SK-N-SH (cell line): ENCODE measurements at regions not wholly inside any gene's neighbourhood (a gene's known extent, or its start where the extent isn't known, plus 50 kb on each side); places are given as distances from the start of the nearest gene placed in this dataset.

ENCODE experiments used
- CTCF ChIA-PET: fragments of 300-600, 350-600 bp; formaldehyde crosslinking; extraction: SDS; loops from one replicate; lab custom pipeline; 2021; lab: Yijun Ruan, JAX
- POLR2A ChIA-PET: fragments of 350-600 bp; sonication (Branson Sonifier 250); formaldehyde crosslinking; extraction: SDS; loops from one replicate; lab custom pipeline; 2020; ENCODE audit warnings: antibody characterized with exemption, inconsistent platforms; lab: Yijun Ruan, JAX
- DNase-seq: peaks from one replicate; pipeline ENCODE4 v3.0.0; 2012
- H2AFZ ChIP-seq: fragments of 200-600 bp; sonication (generic); 2 replicates; pipeline ENCODE4 v1.8.1; 2016; ENCODE audit warnings: antibody characterized with exemption, mild to moderate bottlenecking, low read depth
- H3F3A ChIP-seq: fragments of 200-600 bp; sonication (generic); replicated peaks from 2 replicates; pipeline ENCODE3; 2016; ENCODE audit warnings: antibody characterized with exemption, mild to moderate bottlenecking; ENCODE audit not compliant: insufficient read depth
- H3K27ac ChIP-seq, 2 experiments: fragments of 200-500 bp in 1 of 2; fragments of 200-600 bp in 1 of 2; sonication (Bioruptor generic) in 1 of 2; sonication (generic), shearing (Covaris generic) in 1 of 2; 2 replicates each; pipeline versions ENCODE4 v1.5.1 to v1.6.1; 2014 to 2016; ENCODE audit warnings: low read depth in 2 of 2, inconsistent platforms in 1 of 2, low read length in 1 of 2, mild to moderate bottlenecking in 1 of 2, mixed read lengths in 1 of 2
- H3K27me3 ChIP-seq: fragments of 200-600 bp; sonication (generic), shearing (Covaris generic); 2 replicates; pipeline ENCODE4 v1.6.1; 2016; ENCODE audit warnings: mixed run types; ENCODE audit not compliant: insufficient read depth
- H3K36me3 ChIP-seq, 2 experiments: fragments of 200-500 bp in 1 of 2; fragments of 200-600 bp in 1 of 2; sonication (Bioruptor generic) in 1 of 2; sonication (generic) in 1 of 2; replicated peaks in 1 of 2; 2 replicates each; pipeline versions ENCODE3 to v1.5.1; 2014 to 2016; ENCODE audit warnings: low read length in 1 of 2, mild to moderate bottlenecking in 1 of 2; ENCODE audit not compliant: insufficient read depth in 2 of 2, control insufficient read depth in 1 of 2
- H3K4me1 ChIP-seq, 2 experiments: fragments of 200-500 bp in 1 of 2; fragments of 200-600 bp in 1 of 2; sonication (Bioruptor generic) in 1 of 2; sonication (generic), shearing (Covaris generic) in 1 of 2; 2 replicates each; pipeline versions ENCODE4 v1.5.1 to v1.6.1; 2014 to 2016; ENCODE audit warnings: low read depth in 1 of 2, low read length in 1 of 2, mixed run types in 1 of 2; ENCODE audit not compliant: insufficient read depth in 2 of 2, control insufficient read depth in 1 of 2
- H3K4me2 ChIP-seq: fragments of 200-600 bp; sonication (generic), shearing (Covaris generic); 2 replicates; pipeline ENCODE4 v1.6.1; 2017; ENCODE audit warnings: mixed run types
- H3K4me3 ChIP-seq, 2 experiments: fragments of 200-500 bp in 1 of 2; fragments of 200-600 bp in 1 of 2; sonication (Bioruptor generic) in 1 of 2; sonication (generic), shearing (Covaris generic) in 1 of 2; 2 replicates each; pipeline versions ENCODE4 v1.5.1 to v1.8.1; 2014 to 2016; ENCODE audit warnings: low read depth in 2 of 2, inconsistent platforms in 1 of 2, low read length in 1 of 2, mild to moderate bottlenecking in 1 of 2, mixed read lengths in 1 of 2, moderate library complexity in 1 of 2
- H3K79me2 ChIP-seq: fragments of 200-600 bp; sonication (generic); 2 replicates; pipeline ENCODE4 v1.8.1; 2017; ENCODE audit warnings: mild to moderate bottlenecking; ENCODE audit not compliant: insufficient read depth
- H3K9ac ChIP-seq: fragments of 200-600 bp; sonication (generic); 2 replicates; pipeline ENCODE4 v1.6.1; 2017; ENCODE audit warnings: mixed run types
- H3K9me2 ChIP-seq: fragments of 200-600 bp; sonication (generic); 2 replicates; pipeline ENCODE4 v1.6.1; 2017; ENCODE audit warnings: mixed run types
- H3K9me3 ChIP-seq: fragments of 200-600 bp; sonication (generic); 2 replicates; pipeline ENCODE4 v1.6.1; 2017; ENCODE audit warnings: mixed run types, mild to moderate bottlenecking, moderate library complexity
- H4K20me1 ChIP-seq: fragments of 200-600 bp; sonication (generic); 2 replicates; pipeline ENCODE4 v1.6.1; 2017; ENCODE audit warnings: mild to moderate bottlenecking, mixed run types; ENCODE audit not compliant: insufficient read depth
- GATA2 ChIP-seq: sonication (generic); formaldehyde crosslinking; IDR thresholded peaks from 2 replicates; pipeline ENCODE4 v1.5.0; 2020; ENCODE audit warnings: mild to moderate bottlenecking, missing genetic modification reagents
- NRF1 ChIP-seq: IDR thresholded peaks from 2 replicates; pipeline ENCODE4 v1.6.1; 2012; ENCODE audit warnings: low read depth, mild to moderate bottlenecking, low read length
- RAD21 ChIP-seq: IDR thresholded peaks from 2 replicates; pipeline ENCODE4 v1.6.1; 2012; ENCODE audit warnings: mild to moderate bottlenecking, low read length
- RCOR1 ChIP-seq: fragments of 150-350 bp; IDR thresholded peaks from 2 replicates; pipeline ENCODE4 v1.6.1; 2017; ENCODE audit warnings: antibody characterized with exemption, low read length
- RXRA ChIP-seq: IDR thresholded peaks from 2 replicates; pipeline ENCODE4 v1.4.0; 2012; ENCODE audit warnings: low read depth, mild to moderate bottlenecking, borderline replicate concordance
- TCF12 ChIP-seq: IDR thresholded peaks from 2 replicates; pipeline ENCODE4 v1.4.0; 2012
- WGBS: methylation state at CpG from one replicate; pipeline ENCODE4 v1.1.6; 2017; ENCODE audit warnings: low lambda C conversion rate; 5-methylcytosine and 5-hydroxymethylcytosine counted together
- TF ChIP-seq, protein P1 (sequence below): IDR thresholded peaks from 2 replicates; pipeline ENCODE4; 2012
- TF ChIP-seq, protein P2 (sequence below): IDR thresholded peaks from 2 replicates; pipeline ENCODE4 v1.6.1; 2012; ENCODE audit warnings: mild to moderate bottlenecking, low read depth, low read length, moderate library complexity

DNA sequence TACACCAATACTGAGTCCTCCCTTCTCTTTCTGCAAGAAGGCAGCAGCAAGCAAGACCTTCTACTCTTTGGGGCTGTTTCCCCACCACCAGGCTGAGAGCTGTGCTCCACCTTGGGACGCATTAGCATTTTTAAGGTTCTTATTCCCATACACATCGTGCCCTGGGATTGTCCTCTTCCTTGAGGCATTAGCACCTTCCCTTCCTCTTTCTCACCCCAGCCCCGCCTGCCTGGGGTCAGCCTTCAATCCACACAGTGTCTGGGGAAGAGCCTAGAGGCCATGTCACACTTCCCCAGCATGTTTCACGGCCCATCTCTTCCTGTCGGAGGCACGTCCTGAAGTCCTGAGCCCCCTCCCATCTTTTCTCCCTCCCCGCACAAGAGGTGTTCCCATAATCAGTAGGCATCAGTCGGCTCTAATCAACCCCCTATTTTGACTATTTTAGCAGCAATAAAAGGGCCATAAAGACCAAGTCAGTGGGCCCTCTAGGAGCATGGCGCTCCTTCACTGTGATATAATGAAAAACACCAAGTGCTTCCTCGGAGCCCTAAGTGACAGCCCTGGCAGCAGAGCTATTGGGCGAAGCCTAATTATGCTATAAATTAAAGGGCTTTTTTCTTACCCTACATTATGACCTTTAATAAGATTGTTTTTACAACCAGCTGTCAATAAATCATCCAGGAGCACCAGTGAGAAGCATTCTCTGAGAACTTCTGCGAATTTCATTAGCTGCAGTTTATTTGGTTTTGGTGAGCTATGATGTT lies 55.0 kb upstream of the PKDCC start:
- DNase-seq, result no peak
- CTCF ChIA-PET, result interaction anchor here (0.7 to 1.7 kb wide), 6 partner anchors 12 to 123 kb away, joined by 3 to 8 read pairs (median 3); no protein-coding TSS in a partner anchor
- Histone ChIP-seq H3K79me2 (no peaks in the 10 kb centered on the region), H3K4me2 (no peak overlapping the region), H2AFZ (no peak overlapping the region), H4K20me1 (no peaks in the 10 kb centered on the region), H3K9me2 (no peaks in the 10 kb centered on the region), H3K4me1 (peaks cover 8 to 17% of the 10 kb centered on the region in 2 experiments; a peak in 2 of 4 replicates), H3K9me3 (no peaks in the 10 kb centered on the region), H3K27ac (no peak overlapping the region), H3K9ac (no peak overlapping the region)
- POLR2A ChIA-PET, result interaction anchor here (1.2 kb wide), 1 partner anchor 56 kb away, joined by 3 read pairs; no protein-coding TSS in a partner anchor
- WGBS, result 69% methylated on average over 12 of the region's 12 CpGs
- TF ChIP-seq TCF12 (no peak), GATA2 (CRISPR knock-in tag) (no peak), NRF1 (no peak), RXRA (no peak), RCOR1 (no peak)
- TF ChIP-seq, protein P1, sequence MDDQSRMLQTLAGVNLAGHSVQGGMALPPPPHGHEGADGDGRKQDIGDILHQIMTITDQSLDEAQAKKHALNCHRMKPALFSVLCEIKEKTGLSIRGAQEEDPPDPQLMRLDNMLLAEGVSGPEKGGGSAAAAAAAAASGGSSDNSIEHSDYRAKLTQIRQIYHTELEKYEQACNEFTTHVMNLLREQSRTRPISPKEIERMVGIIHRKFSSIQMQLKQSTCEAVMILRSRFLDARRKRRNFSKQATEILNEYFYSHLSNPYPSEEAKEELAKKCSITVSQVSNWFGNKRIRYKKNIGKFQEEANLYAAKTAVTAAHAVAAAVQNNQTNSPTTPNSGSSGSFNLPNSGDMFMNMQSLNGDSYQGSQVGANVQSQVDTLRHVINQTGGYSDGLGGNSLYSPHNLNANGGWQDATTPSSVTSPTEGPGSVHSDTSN, result no peak
- TF ChIP-seq, protein P2, sequence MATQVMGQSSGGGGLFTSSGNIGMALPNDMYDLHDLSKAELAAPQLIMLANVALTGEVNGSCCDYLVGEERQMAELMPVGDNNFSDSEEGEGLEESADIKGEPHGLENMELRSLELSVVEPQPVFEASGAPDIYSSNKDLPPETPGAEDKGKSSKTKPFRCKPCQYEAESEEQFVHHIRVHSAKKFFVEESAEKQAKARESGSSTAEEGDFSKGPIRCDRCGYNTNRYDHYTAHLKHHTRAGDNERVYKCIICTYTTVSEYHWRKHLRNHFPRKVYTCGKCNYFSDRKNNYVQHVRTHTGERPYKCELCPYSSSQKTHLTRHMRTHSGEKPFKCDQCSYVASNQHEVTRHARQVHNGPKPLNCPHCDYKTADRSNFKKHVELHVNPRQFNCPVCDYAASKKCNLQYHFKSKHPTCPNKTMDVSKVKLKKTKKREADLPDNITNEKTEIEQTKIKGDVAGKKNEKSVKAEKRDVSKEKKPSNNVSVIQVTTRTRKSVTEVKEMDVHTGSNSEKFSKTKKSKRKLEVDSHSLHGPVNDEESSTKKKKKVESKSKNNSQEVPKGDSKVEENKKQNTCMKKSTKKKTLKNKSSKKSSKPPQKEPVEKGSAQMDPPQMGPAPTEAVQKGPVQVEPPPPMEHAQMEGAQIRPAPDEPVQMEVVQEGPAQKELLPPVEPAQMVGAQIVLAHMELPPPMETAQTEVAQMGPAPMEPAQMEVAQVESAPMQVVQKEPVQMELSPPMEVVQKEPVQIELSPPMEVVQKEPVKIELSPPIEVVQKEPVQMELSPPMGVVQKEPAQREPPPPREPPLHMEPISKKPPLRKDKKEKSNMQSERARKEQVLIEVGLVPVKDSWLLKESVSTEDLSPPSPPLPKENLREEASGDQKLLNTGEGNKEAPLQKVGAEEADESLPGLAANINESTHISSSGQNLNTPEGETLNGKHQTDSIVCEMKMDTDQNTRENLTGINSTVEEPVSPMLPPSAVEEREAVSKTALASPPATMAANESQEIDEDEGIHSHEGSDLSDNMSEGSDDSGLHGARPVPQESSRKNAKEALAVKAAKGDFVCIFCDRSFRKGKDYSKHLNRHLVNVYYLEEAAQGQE, result no peak
- TF ChIP-seq, all 33 proteins: peak for 0
- Histone ChIP-seq H3K4me3 (no peak overlapping the region), H3F3A (no peaks in the 10 kb centered on the region), H3K36me3 (no peaks in the 10 kb centered on the region), H3K27me3 (no peaks in the 10 kb centered on the region; the same call in 1 of the 2 replicates)

DNA sequence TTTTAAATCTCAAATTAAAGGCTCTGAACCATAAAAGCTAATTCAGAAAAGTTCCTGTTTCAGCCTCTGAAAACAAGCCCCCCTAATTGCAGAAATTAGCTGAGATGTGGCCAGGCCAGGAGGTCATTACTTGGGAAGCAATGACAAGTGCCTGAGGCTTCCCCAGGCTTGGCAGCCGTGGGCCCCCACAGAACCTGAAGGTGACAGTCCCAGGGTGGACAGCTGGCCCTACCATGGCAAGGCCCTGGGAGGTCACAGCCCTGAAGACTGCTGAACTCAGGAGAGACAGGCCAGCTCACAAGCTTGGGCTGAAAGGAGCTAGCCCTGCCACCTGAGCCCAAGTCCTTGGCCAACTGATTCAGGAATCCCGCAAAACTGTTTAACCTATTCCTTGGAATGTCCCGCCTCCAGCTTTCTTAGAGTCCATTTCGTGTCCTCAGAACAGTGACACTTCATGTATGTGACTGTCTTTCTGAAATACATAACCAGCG lies 54.3 kb upstream of the PKDCC start:
- Histone ChIP-seq H3K27ac (no peak overlapping the region), H2AFZ (no peak overlapping the region), H3K9ac (no peak overlapping the region), H3K4me3 (no peak overlapping the region), H3K4me1 (peaks cover 8 to 17% of the 10 kb centered on the region in 2 experiments; a peak in 2 of 4 replicates), H3K4me2 (no peak overlapping the region), H3K9me3 (no peaks in the 10 kb centered on the region), H3K27me3 (no peaks in the 10 kb centered on the region; the same call in 1 of the 2 replicates), H4K20me1 (no peaks in the 10 kb centered on the region), H3K36me3 (no peaks in the 10 kb centered on the region), H3K9me2 (no peaks in the 10 kb centered on the region), H3K79me2 (no peaks in the 10 kb centered on the region), H3F3A (no peaks in the 10 kb centered on the region)
- ChIA-PET POLR2A (interaction anchor here (1.2 kb wide), 1 partner anchor 56 kb away, joined by 3 read pairs; no protein-coding TSS in a partner anchor), CTCF (interaction anchor here (0.7 to 1.7 kb wide), 4 partner anchors 23 to 124 kb away, joined by 3 to 8 read pairs (median 4); no protein-coding TSS in a partner anchor)
- TF ChIP-seq GATA2 (CRISPR knock-in tag) (no peak), RAD21 (no peak)
- WGBS, result 56% methylated on average over 4 of the region's 5 CpGs
- DNase-seq, result no peak
